Activated CD8-positive, alpha-beta memory T cell treated with anti-CD3 and anti-CD28 coated beads for 36 hours (primary cell): ENCODE measurements at regions not wholly inside any gene's neighbourhood (a gene's known extent, or its start where the extent isn't known, plus 50 kb on each side); places are given as distances from the start of the nearest gene placed in this dataset.
"Not testable (repeated sequence)": the region's sequence is repeated elsewhere in the genome, so short reads cannot be mapped to it uniquely, and the experiment has no call there.

Experiments
- CTCF ChIA-PET: fragments of 350-600 bp; sonication (Branson Sonifier 250); formaldehyde crosslinking; loops from one replicate; lab custom pipeline; 2021; ENCODE audit warnings: antibody characterized with exemption; lab: Charles Lee
- POLR2A ChIA-PET: fragments of 350-600 bp; sonication (Branson Sonifier 250); formaldehyde crosslinking; loops from one replicate; lab custom pipeline; 2021; ENCODE audit warnings: antibody characterized with exemption; lab: Charles Lee

- POLR2A ChIA-PET = no interaction called here
Observed at GRCh38 chr5:124986667-124987066, 240.2 kb upstream of the ZNF608 start.

GRCh38 chr5:124987786-124988185 lies 241.3 kb upstream of the ZNF608 start:
- CTCF ChIA-PET, POLR2A ChIA-PET: not testable (repeated sequence)

More at GRCh38 chr5:124986667-124987066, 240.2 kb upstream of the ZNF608 start:
- CTCF ChIA-PET = no interaction called here

- CTCF ChIA-PET = no interaction called here
Observed at GRCh38 chr5:124990723-124991122, 244.3 kb upstream of the ZNF608 start.

GRCh38 chr5:124995421-124995820 lies 249.0 kb upstream of the ZNF608 start:
- ChIA-PET POLR2A (no interaction called here), CTCF (no interaction called here)

More at GRCh38 chr5:124990723-124991122, 244.3 kb upstream of the ZNF608 start:
- POLR2A ChIA-PET = no interaction called here

- ChIA-PET POLR2A (no interaction called here), CTCF (no interaction called here)
Observed at GRCh38 chr5:124996023-124996763, 249.8 kb upstream of the ZNF608 start.

- POLR2A ChIA-PET = no interaction called here
- CTCF ChIA-PET = no interaction called here
Observed at GRCh38 chr5:124996764-124997077, 250.3 kb upstream of the ZNF608 start.

GRCh38 chr5:124997186-124997893 lies 250.9 kb upstream of the ZNF608 start:
- ChIA-PET CTCF (no interaction called here), POLR2A (no interaction called here)

GRCh38 chr5:124998520-124998919 lies 252.1 kb upstream of the ZNF608 start:
- ChIA-PET POLR2A (no interaction called here), CTCF (no interaction called here)

- ChIA-PET POLR2A (no interaction called here), CTCF (no interaction called here)
Observed at GRCh38 chr5:125002727-125003598, 256.5 kb upstream of the ZNF608 start.

- CTCF ChIA-PET = no interaction called here
- POLR2A ChIA-PET = no interaction called here
Observed at GRCh38 chr5:125004009-125004408, 257.6 kb upstream of the ZNF608 start.

GRCh38 chr5:125005266-125005665 lies 258.8 kb upstream of the ZNF608 start:
- CTCF ChIA-PET = no interaction called here
- POLR2A ChIA-PET = no interaction called here

GRCh38 chr5:125006011-125006685 lies 259.7 kb upstream of the ZNF608 start:
- POLR2A ChIA-PET = no interaction called here

GRCh38 chr5:125010356-125010755 lies 263.9 kb upstream of the ZNF608 start:
- CTCF ChIA-PET = no interaction called here
- POLR2A ChIA-PET = no interaction called here

More at GRCh38 chr5:125006011-125006685, 259.7 kb upstream of the ZNF608 start:
- CTCF ChIA-PET = no interaction called here

- ChIA-PET CTCF (no interaction called here), POLR2A (no interaction called here)
Observed at GRCh38 chr5:125011014-125011413, 264.6 kb upstream of the ZNF608 start.

GRCh38 chr5:125011419-125011818 lies 265.0 kb upstream of the ZNF608 start:
- POLR2A ChIA-PET = no interaction called here
- CTCF ChIA-PET = no interaction called here

- CTCF ChIA-PET = no interaction called here
- POLR2A ChIA-PET = no interaction called here
Observed at GRCh38 chr5:125011947-125012346, 265.5 kb upstream of the ZNF608 start.

GRCh38 chr5:125012727-125013451 lies 266.4 kb upstream of the ZNF608 start:
- CTCF ChIA-PET = no interaction called here

GRCh38 chr5:125014202-125014601 lies 267.8 kb upstream of the ZNF608 start:
- CTCF ChIA-PET = no interaction called here
- POLR2A ChIA-PET = no interaction called here

More at GRCh38 chr5:125012727-125013451, 266.4 kb upstream of the ZNF608 start:
- POLR2A ChIA-PET = no interaction called here

GRCh38 chr5:125017796-125018195 lies 271.4 kb upstream of the ZNF608 start:
- ChIA-PET POLR2A (no interaction called here), CTCF (no interaction called here)
